OCI-LY1 (cell line): ENCODE measurements at regions not wholly inside any gene's neighbourhood (a gene's known extent, or its start where the extent isn't known, plus 50 kb on each side); places are given as distances from the start of the nearest gene placed in this dataset.

Source experiments
- H2AFZ ChIP-seq: fragments of 200-600 bp; sonication (generic), shearing (Covaris generic); 2 replicates; pipeline ENCODE4 v1.6.0; 2014; ENCODE audit warnings: antibody characterized with exemption, mild to moderate bottlenecking, low read length
- H3F3A ChIP-seq: fragments of 200-600 bp; sonication (generic), shearing (Covaris generic); 2 replicates; pipeline ENCODE4 v1.6.0; 2014; ENCODE audit warnings: mild to moderate bottlenecking, antibody characterized with exemption, low read length, moderate library complexity; ENCODE audit not compliant: insufficient read depth
- H3K27ac ChIP-seq: fragments of 200-600 bp; sonication (generic); 2 replicates; pipeline ENCODE4 v1.5.1; 2014; ENCODE audit warnings: low read length, mixed run types, mild to moderate bottlenecking, low read depth; ENCODE audit not compliant: poor library complexity, severe bottlenecking
- H3K27me3 ChIP-seq: fragments of 200-600 bp; sonication (generic); 2 replicates; pipeline ENCODE4 v1.6.0; 2014; ENCODE audit warnings: antibody characterized with exemption, mild to moderate bottlenecking, low read length, moderate library complexity; ENCODE audit not compliant: insufficient read depth
- H3K36me3 ChIP-seq: fragments of 200-600 bp; sonication (generic); 2 replicates; pipeline ENCODE4 v1.6.1; 2014; ENCODE audit warnings: mild to moderate bottlenecking, antibody characterized with exemption, low read length, moderate library complexity, mixed read lengths; ENCODE audit not compliant: insufficient read depth
- H3K4me1 ChIP-seq: fragments of 200-600 bp; sonication (generic); 2 replicates; pipeline ENCODE4 v1.5.1; 2014; ENCODE audit warnings: mild to moderate bottlenecking, low read length, moderate library complexity; ENCODE audit not compliant: insufficient read depth, severe bottlenecking
- H3K4me2 ChIP-seq: fragments of 200-600 bp; sonication (generic), shearing (Covaris generic); 2 replicates; pipeline ENCODE4 v1.6.1; 2014; ENCODE audit warnings: low read length
- H3K4me3 ChIP-seq: fragments of 200-600 bp; sonication (generic); 2 replicates; pipeline ENCODE4 v1.5.1; 2014; ENCODE audit warnings: low read length, low read depth, mild to moderate bottlenecking, mixed read lengths; ENCODE audit not compliant: poor library complexity, severe bottlenecking
- H3K79me2 ChIP-seq: fragments of 200-600 bp; shearing (Covaris generic); 2 replicates; pipeline ENCODE4 v1.6.1; 2016; ENCODE audit warnings: mixed run types, low read length, mixed read lengths; ENCODE audit not compliant: insufficient read depth
- H3K9ac ChIP-seq: fragments of 200-600 bp; sonication (generic), shearing (Covaris generic); 2 replicates; pipeline ENCODE4 v1.6.1; 2014; ENCODE audit warnings: mild to moderate bottlenecking, low read length, mixed read lengths
- H3K9me2 ChIP-seq: fragments of 200-600 bp; sonication (generic), shearing (Covaris generic); 2 replicates; pipeline ENCODE4 v1.6.1; 2014; ENCODE audit warnings: low read depth, mild to moderate bottlenecking, low read length, mixed read lengths
- H3K9me3 ChIP-seq: fragments of 200-600 bp; shearing (Covaris generic); 2 replicates; pipeline ENCODE4 v1.6.1; 2014; ENCODE audit warnings: low read length, mixed read lengths
- H4K20me1 ChIP-seq: fragments of 200-600 bp; sonication (generic), shearing (Covaris generic); 2 replicates; pipeline ENCODE4 v1.6.0; 2016; ENCODE audit warnings: mild to moderate bottlenecking, low read length; ENCODE audit not compliant: insufficient read depth
- CTCF ChIP-seq: fragments of 200-600 bp; sonication (generic), shearing (Covaris generic); IDR thresholded peaks from 2 replicates; pipeline ENCODE4 v1.5.1; 2017; ENCODE audit warnings: mild to moderate bottlenecking, antibody characterized with exemption, low read length, moderate library complexity, mixed read lengths
- EZH2 ChIP-seq: fragments of 200-600 bp; sonication (generic), shearing (Covaris generic); IDR thresholded peaks from 2 replicates; pipeline ENCODE4 v1.8.0; 2017; ENCODE audit warnings: borderline replicate concordance, mixed run types, mild to moderate bottlenecking, antibody characterized with exemption, low read length, moderate library complexity, mixed read lengths

- H3K9me2 ChIP-seq, result no peaks in the 10 kb centered on the region
- no peaks in the 10 kb centered on the region for H3K36me3 ChIP-seq
- no peak overlapping the region for H3K9ac ChIP-seq
- H3K79me2 ChIP-seq, result no peaks in the 10 kb centered on the region
- no peak overlapping the region for H3K4me2 ChIP-seq
- H2AFZ ChIP-seq, result no peak overlapping the region
- no peak for TF ChIP-seq CTCF
- TF ChIP-seq EZH2, result no peak
- H4K20me1 ChIP-seq, result no peaks in the 10 kb centered on the region
- no peaks in the 10 kb centered on the region for H3F3A ChIP-seq
- H3K4me1 ChIP-seq, result no peaks in the 10 kb centered on the region
- no peaks in the 10 kb centered on the region for H3K27me3 ChIP-seq
- no peak overlapping the region for H3K27ac ChIP-seq
- H3K4me3 ChIP-seq, result no peak overlapping the region
- no peaks in the 10 kb centered on the region for H3K9me3 ChIP-seq
Observed at GRCh38 chr15:25137013-25137412, 182.2 kb downstream of the SNRPN start.

- Histone ChIP-seq H2AFZ (no peak overlapping the region), H3K9me2 (no peaks in the 10 kb centered on the region)
- TF ChIP-seq EZH2 (no peak), CTCF (no peak)
Observed at GRCh38 chr15:25169318-25169717, 214.5 kb downstream of the SNRPN start.

GRCh38 chr15:25170113-25170731 is 215.4 kb downstream of the SNRPN start:
- no peaks in the 10 kb centered on the region for H3K9me2 ChIP-seq
- no peaks in the 10 kb centered on the region for H3K79me2 ChIP-seq

More at GRCh38 chr15:25169318-25169717, 214.5 kb downstream of the SNRPN start:
- Histone ChIP-seq H3K36me3 (no peaks in the 10 kb centered on the region), H3K9me3 (no peaks in the 10 kb centered on the region), H3K27me3 (no peaks in the 10 kb centered on the region), H3F3A (no peaks in the 10 kb centered on the region), H3K79me2 (no peaks in the 10 kb centered on the region), H3K4me2 (no peak overlapping the region), H3K4me1 (no peaks in the 10 kb centered on the region), H3K4me3 (no peak overlapping the region), H4K20me1 (no peaks in the 10 kb centered on the region), H3K27ac (no peak overlapping the region), H3K9ac (no peak overlapping the region)

More at GRCh38 chr15:25170113-25170731, 215.4 kb downstream of the SNRPN start:
- Histone ChIP-seq H3K4me1 (no peaks in the 10 kb centered on the region), H3K9me3 (no peaks in the 10 kb centered on the region), H2AFZ (no peak overlapping the region), H3K27ac (no peak overlapping the region), H3K4me2 (no peak overlapping the region), H3K36me3 (no peaks in the 10 kb centered on the region), H3K9ac (no peak overlapping the region), H3K4me3 (no peak overlapping the region), H3F3A (no peaks in the 10 kb centered on the region), H4K20me1 (no peaks in the 10 kb centered on the region), H3K27me3 (no peaks in the 10 kb centered on the region)
- TF ChIP-seq CTCF, result no peak
- TF ChIP-seq EZH2, result no peak
